ENCODE measurements at regions not wholly inside any gene's neighbourhood (a gene's known extent, or its start where the extent isn't known, plus 50 kb on each side); places are given as distances from the start of the nearest gene placed in this dataset.
A peak's percentile ranks its signal among the peaks of the same experiment; 100 is the strongest.

DNA sequence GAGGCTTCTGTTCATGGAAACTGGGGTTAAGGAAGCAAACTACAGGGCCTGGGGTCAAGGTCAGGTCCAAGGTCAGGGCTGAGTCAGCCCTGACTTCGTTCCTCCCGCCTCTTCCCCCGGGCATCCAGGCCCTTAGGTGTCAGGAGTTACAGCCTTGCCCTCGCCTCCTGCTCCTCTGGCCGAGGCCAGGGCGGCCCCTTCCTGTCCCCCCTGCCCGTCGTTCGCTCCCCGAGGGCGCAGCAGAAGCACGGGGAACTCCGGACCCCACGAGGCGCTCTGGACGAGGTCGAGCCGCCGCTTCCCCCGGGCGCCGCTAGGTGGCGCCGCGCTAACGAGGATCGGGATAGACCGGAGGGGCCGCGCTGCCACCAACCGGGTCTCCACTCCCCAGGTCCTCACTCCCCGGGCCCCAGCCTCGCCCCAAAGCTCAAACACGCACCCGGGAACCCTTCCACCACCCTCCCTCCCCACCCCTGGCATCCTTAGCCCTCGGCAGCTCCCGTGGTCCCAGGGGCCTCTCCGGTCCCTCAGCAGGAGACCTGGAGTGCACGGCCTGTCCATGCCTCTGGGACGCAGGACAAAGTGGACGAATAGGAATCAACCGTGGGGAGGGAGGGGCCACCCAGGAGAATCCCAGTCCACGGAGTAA lies 59.2 kb upstream of the MYL10 start:
- peak; percentile 78 for TF ChIP-seq CTCF (IDR thresholded peaks at IDR 0.05; ENCODE audit: low read depth, low read length)
- peak overlapping the region; percentile 36 for H3K4me3 ChIP-seq (ENCODE audit: low read depth, low read length)

GRCh38 chr7:101688995-101689907 lies 60.2 kb upstream of the MYL10 start:
- no peak overlapping the region for H3K4me3 ChIP-seq (ENCODE audit: low read depth, low read length)
- no peak for TF ChIP-seq CTCF (IDR thresholded peaks at IDR 0.05; ENCODE audit: low read depth, low read length)

DNA sequence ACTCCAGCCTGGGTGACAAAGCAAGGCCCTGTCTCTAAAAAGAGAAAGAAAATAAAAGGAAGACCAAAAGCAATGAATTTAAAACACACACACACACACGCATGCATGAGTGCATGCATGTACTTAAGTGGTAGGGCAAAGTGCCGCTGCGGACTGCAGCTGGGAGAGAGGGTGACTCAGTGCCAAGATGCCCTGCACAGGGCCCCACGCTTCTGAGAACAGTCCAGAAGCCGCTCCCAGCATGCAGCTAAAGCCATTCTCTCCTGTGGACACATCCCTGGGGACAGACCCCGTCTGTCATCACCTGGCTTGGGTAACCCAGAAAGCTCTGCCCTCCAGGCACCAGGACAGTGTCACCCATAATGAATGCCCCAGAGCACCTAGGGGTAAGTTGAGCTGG lies 61.0 kb upstream of the MYL10 start:
- H3K4me3 ChIP-seq (ENCODE audit: low read depth, low read length) = no peak overlapping the region
- no peak for TF ChIP-seq CTCF (IDR thresholded peaks at IDR 0.05; ENCODE audit: low read depth, low read length)

DNA sequence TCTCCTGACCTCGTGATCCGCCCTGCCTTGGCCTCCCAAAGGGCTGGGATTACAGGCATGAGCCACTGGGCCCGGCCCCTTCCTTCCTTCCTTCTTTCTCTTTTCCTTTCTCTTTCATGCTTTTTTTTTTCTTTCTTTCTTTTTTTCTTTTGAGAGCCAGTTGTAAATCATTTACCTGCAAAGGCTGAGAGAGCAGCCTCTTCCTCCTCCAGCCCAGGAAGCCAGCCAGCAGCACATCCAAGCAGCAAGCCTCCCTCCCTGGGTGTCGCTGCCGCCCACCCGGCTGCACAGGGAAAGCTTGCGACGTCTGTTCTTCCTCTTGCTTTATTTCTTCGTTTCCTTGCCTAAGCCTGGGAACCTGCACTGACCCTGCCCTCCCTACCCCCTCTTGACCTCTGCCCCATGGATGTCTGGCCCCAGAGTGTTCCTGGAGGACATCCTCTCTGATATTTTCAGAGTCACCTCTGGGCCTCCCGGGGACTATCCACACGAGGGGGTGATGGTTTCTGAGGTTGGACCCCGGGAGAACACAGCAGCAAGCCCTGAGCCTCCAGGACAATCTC lies 62.8 kb upstream of the MYL10 start:
- H3K4me3 ChIP-seq (ENCODE audit: low read depth, low read length) = no peak overlapping the region
- TF ChIP-seq CTCF (IDR thresholded peaks at IDR 0.05; ENCODE audit: low read depth, low read length) = no peak

DNA sequence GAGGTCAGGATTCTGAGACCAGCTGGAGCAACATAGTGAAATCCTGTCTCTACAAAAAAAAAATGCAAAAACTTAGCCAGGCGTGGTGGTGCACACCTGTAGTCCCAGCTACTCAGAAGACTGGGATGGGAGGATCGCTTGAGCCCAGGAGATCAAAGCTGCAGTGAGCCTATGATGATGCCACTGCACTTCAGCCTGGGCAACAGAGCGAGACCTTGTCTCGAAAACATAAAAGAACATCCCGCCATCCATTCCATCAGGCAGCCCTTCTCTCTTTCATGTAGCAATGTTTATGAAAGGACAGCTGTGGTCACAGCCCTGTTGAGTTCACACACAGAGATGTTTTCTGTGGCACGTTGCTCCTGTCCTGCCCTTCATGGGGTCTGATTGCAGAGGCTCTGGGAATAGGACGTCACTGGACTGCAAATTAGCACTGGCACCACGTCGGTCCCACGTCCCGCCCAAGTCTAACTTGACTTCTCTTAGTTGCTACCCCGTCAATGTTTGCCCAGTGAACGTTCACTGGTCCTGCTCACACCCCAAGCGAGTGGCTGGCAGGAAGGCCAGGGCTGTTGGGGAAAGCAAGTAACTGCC lies 64.5 kb upstream of the MYL10 start:
- TF ChIP-seq CTCF (IDR thresholded peaks at IDR 0.05; ENCODE audit: low read depth, low read length) = no peak
- no peak overlapping the region for H3K4me3 ChIP-seq (ENCODE audit: low read depth, low read length)

- H3K4me3 ChIP-seq (ENCODE audit: low read depth, low read length) = no peak overlapping the region
- TF ChIP-seq CTCF (IDR thresholded peaks at IDR 0.05; ENCODE audit: low read depth, low read length) = no peak
These were observed 69.9 kb upstream of the MYL10 start for GRCh38 chr7:101698964-101699363.

Measured in WI38 (cell line).